Left lobe of liver (tissue), 2 donors: ENCODE measurements at regions not wholly inside any gene's neighbourhood (a gene's known extent, or its start where the extent isn't known, plus 50 kb on each side); places are given as distances from the start of the nearest gene placed in this dataset.
"Not testable (repeated sequence)": the region's sequence is repeated elsewhere in the genome, so short reads cannot be mapped to it uniquely, and the experiment has no call there.

Experiments
- ATAC-seq: fragments of 200-7000 bp; cut with Tn5 transposase; one replicate; pipeline ENCODE4 v1.9.1; 2020; ENCODE audit warnings: mild to moderate bottlenecking, moderate library complexity
- DNase-seq: peaks from one replicate; pipeline ENCODE4 v3.0.0-alpha.2; 2020; ENCODE audit warnings: low spot score
- donor health status: DM: no; HTN: no; CAD: no; lungs with moderate emphysema.
- donor health status: DM: no; HTN: yes; CAD: no.

DNA sequence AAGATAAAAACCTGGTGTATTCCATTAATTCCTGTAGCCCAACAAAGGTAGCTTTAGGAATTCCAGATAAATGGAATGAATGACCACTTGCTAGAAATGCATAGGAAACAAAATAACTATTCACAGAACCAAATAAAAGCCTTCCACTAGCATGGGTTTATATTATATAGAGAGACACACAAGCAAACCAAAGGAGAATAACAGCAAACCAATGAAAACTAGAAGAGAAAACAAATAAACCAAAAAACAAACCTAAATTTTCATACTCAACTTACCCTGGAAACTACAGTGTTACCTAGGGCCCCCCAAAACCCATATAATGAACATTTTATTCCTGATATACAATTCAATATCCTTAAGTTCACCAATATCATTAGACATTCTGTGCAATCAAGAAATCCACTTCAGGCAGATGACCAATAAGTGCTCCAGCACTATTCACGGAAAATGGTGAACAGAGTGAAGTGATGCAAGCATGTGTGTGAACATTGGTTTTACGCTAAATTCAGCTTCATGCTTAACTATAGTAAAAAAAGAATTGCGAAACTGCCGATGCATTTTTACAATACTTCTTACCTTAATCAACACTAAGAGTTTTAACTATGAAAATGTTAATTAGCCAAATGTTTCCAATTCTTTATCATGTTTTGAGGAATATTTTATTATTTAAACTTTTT, 1108.4 kb upstream of the TMEM132C start:
- no peak for ATAC-seq
- DNase-seq: no peak

DNA sequence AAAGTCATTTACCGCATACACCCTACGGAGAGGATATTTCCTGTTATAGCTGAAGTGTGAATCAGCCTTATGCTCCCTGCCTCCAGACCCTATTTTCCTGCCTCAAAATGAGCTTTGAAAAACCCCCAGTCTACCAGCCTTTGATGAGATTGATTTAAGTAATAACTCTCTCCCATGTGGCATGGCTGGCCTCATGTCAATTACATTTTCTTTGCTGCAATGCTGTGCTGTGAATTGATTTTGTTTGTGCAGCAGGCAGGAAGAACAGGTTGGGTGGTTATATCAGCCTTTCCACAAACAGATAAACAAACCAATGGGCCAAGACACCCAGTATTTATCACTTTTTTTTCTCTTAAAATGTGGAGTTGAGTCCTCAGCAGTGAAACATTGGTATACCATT, 1105.5 kb upstream of the TMEM132C start:
- DNase-seq (no peak), ATAC-seq (no peak)

DNA sequence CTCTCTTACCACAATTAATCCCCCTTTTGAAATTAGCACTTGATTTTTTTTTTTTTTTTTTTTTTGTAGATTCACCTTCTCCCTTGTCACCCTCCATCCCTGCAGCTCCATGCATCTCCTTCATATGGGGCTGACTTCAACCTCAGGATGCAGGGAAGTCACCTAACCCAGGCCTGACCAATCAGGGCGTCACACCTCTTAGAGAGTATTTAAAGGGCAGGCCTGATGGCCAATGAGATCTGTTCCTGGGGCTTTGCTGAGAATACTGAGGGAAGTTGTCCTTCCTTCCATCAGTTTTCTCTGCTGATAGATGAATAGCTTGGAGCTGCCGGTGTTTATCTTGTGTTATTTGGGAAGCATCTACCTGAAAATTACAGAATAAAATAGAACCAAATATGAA, 1104.7 kb upstream of the TMEM132C start:
- no peak for DNase-seq
- no peak for ATAC-seq

DNA sequence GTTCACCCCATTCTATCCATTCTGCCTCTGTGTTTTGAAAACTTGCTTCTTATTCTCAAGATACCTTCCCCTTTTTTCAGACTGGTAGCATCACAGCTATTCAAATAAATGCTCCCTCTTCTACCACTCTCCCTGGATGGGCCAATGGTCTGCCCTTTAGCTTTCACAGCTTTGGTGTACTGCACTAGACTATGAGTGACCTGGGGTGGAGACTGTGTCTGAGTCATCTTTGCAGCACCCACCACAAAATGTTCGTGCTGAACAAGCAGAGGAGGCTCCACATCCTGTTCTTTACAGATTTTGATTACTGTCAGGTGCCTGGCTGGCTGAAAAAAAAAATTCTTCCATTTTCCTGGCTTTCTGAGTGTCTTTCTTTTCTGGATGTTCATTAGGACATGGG, 1104.1 kb upstream of the TMEM132C start:
- ATAC-seq (no peak), DNase-seq (no peak)

DNA sequence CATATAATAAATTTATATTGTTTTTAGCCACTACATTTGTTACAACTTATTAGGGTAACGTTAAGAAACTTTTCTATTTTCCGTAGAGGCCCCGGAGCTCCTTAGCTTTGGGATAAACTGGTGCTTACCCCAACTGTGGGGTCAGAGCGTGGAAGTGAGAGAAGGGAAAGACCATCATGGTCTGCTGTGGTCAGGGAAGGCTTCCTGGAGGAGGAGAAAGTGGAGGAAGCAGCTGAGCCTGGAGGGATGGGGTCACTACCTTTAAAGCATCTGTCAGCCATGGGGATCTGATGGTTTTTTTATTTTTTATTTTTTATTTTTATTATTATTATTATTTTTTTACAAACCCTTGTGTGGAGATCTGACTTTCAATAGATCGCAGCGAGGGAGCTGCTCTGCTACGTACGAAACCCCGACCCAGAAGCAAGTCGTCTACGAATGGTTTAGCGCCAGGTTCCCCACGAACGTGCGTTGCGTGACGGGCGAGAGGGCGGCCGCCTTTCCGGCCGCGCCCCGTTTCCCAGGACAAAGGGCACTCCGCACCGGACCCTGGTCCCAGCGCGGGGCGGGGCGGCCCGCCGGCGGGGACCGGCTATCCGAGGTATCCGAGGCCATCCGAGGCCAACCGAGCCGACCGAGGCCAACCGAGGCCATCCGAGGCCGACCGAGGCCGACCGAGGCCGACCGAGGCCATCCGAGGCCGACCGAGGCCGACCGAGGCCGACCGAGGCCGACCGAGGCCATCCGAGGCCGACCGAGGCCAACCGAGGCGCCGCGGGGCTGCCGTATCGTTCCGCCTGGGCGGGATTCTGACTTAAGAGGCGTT, 1101.2 kb upstream of the TMEM132C start:
- DNase-seq (peak; percentile 93), ATAC-seq (peak; percentile 99)

DNA sequence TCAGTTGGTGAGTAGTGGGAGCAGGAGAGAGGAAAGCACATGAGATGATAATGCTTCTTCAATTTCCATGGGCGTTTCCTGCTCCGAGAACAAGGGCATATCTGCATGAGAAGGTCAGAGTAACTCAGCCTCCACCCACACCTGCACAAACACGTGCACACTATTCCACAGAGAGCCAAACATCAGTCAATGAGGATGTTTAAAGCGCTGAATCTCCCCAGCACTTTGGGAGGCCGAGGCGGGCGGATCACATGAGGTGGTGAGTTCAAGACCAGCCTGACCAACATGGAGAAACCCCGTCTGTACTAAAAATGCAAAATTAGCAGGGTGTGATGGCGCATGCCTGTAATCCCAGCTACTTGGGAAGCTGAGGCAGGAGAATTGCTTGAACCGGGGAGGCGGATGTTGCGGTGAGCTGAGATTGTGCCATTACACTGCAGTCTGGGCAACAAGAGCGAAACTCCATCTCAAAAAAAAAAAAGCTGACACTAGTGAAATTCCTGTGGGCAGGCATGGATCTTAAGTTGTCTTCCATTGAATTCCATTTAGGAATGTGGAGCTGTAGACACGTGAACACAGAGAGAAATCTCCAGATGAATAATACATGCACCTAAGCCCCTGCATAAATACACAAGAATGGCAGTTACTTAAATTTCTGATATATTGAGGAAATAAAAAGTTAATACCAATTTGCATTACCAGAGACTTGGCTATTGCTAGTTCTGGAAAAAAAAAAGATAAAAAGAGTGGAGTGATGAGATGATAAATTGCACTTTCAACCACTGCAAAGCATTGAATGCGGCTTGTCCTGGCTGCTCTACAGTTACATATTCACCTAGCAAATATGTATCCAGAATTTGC, 1097.4 kb upstream of the TMEM132C start:
- no peak for ATAC-seq
- no peak for DNase-seq

DNA sequence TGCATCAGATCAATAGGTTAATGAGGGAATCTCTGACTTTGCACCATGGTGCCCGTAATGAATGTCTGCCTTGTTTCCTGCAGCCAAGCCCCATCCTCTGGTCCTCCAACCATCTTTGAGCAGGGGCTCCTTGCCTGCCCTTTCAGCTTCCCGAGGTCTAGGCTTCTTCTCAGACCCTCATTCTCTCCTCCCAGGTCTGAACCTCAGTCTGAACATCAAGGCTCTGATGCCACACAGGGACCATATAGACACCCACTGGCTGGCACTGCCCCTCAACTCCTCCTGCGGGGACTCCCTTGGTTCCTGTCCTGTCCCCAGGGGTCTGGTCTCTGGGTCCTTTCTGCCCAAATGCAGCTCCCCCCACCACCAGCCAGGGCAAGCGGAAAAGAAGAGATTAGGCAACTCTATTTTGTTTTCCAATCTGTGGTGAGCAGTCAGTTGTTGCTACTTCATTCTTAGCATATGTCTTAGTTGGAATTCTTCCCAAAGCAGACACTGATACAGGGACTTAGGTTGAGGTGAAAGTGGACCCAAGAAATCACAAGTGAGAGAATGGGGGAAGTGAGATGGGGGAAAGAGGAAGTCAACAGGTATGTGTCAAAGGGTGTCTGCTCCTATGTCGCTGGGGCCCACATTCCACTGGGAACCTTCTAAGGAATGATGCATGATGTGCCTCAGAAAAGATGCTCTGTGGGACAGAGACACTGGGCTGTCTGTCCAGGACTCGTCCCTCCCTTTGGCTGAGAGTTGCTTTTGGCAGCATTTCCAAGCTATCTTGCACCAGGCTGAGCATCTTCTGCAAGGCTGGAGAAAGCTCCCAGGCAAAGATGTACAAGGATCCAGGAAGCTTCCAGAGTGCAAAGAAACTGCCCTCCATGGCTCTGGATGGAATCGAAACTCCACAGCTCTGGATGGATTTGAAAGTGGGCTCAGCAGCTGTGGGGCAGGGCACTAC, 1096.5 kb upstream of the TMEM132C start:
- DNase-seq: no peak
- ATAC-seq: no peak

DNA sequence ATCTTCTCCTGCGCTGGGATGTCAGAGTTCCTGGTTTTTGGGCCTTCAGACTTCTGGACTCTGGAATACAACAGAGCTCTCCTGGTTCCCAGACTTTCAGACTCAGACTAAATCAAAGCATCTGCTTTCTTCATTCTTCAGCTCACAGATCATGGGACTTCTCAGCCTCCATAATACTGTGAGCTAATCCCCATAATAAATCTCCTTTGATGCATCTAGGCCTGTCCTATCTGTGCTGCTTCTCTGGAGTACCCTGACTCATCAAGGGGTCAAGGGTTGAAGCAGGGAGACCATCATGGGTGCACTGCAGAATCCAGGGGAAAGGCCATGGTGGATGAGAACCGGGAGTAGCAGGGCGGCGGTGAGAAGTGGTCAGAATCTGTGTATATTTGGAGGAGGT, 1094.1 kb upstream of the TMEM132C start:
- DNase-seq (no peak), ATAC-seq (no peak)

DNA sequence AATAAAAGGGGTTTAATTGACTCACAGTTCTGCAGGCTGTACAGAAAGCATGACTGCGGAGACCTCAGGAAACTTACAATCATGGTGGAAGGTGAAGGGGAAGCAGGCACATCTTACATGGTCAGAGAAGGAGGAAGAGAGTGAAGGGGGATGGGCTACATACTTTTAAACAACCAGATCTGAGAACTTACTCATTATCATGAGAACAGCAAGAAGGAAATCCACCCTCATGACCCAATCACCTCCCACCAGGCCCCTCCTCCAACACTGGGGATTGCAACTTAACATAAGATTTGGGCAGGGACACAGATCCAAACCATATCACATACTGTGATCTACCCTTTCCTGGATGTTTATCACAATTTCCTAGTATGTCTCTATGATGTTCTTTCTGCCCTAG, 1093.0 kb upstream of the TMEM132C start:
- DNase-seq: not testable (repeated sequence)

DNA sequence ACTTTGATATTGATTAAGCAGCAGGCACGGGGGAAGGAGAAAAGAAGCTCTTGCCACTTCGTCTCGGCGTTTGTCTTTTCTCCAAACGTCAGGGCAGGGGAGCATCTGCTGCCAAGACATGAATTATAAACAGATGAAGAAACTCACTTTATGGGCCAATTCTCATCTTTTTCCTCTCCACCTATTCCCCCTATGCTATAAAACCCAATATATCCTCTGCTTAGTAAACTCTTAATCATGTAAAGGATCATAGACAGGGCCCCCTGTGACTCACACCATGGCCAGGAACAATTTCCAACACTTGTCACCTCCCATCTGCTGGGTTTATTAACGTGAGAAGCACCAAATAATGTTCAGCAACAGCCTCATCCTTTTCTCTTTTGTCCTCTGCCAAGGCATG, 1092.1 kb upstream of the TMEM132C start:
- no peak for ATAC-seq
- no peak for DNase-seq

More for the DNA sequence above, 1093.0 kb upstream of the TMEM132C start:
- ATAC-seq: not testable (repeated sequence)

DNA sequence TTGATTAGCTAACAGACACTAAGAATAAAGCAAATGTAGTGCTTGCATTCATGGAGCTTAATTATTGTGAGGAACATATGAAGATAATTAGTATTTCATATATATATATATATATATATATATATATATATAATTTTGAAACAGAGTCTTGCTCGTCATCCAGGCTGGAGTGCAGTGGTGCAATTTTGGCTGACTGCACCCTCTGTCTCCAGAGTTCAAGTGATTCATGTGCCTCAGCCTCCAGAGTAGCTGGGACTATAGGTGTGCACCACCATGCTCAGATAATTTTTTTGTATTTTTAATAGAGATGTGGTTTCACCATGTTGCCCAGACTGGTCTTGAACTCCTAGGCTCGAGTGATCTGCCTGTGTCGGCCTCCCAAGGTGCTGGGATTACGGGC, 1091.6 kb upstream of the TMEM132C start:
- DNase-seq (no peak), ATAC-seq (no peak)

DNA sequence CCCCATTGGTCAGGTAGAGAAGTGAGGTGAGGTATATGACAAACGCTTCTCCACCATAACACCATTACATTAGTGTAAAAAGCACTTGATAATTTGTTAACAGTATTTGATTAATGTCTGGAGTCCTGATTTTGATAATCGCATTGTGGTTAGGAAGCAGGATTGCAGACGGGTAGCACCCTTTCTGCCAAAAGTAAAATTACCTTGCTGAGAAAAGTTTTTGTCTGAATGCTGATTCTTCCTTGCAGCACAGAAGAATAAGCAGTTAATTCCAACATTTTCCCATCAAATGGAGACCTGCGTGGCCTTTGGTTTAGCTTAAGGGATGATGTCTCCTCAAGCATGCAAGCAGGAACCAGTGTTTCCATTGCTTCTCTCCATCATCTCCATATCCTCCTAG, 1090.2 kb upstream of the TMEM132C start:
- DNase-seq: no peak
- ATAC-seq: no peak

DNA sequence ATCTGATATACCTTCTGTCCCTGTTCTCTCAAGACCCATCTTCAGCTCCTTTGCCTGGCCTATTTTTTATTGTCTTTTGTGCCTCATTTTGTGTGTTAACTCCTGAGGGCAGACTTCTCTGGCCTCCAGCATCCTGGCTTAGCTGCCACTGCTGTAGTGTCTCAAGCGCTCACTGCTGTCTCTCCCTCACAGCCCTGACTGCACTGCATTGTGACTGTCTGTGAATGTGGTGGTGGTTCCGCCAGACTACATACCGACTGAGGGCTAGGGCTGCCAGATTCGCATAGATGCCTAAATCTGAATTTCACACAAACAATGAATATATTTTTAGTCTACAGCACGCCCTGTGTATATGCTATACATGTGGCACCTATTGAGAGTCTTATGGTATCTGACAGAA, 1088.9 kb upstream of the TMEM132C start:
- ATAC-seq (no peak), DNase-seq (no peak)

DNA sequence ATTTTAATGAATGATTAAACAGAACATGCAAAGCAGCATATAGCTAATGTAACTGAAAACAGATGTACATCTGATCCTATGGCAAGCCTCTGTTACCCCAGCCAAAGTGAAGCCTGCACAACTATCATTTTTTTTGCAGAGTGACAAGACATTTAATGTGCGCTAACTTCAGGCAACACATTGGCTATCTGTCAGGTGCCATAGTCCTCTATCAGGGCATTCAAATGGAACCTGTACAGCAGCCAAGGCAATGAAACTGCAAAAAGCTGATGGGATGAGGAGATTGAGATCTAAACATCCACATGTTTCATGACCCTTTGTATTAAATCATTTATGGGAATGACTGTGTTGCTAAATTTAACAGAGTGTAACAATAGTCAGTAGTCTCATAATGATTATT, 1088.5 kb upstream of the TMEM132C start:
- ATAC-seq: no peak
- DNase-seq: no peak

DNA sequence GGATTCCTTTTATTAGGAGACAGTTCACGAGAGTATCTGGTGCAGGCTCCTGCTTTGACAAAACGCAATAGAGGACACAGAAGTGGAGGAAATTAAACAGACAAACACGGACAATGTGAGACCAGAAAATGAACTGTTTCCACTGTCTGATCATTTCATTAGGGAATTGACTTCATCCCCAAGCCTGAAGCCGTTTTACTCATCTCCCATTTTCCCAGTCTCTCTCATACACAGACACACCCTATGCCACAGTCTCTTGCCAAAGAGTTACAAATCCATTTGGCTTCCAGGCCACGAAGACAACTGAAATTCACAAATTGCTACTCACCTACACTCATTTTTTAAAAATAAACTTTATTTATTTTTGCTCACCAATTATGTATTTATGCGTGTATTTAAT, 1087.8 kb upstream of the TMEM132C start:
- no peak for ATAC-seq

DNA sequence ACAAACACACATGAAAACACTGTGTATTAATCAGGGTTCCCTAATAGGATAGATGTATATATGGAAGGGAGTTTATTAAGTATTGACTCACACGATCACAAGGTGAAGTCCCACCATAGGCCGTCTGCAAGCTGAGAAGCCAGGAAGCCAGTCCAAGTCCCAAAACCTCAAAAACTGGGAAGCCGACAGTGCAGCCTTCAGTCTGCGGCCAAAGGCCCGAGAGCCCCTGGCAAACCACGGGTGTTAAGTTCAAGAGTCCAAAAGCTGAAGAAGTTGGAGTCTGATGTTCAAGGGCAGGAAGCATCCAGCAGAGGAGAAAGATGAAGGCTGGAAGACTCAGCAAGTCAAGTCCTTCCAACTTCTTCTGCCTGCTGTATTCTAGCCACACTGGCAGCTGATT, 1085.0 kb upstream of the TMEM132C start:
- ATAC-seq (no peak), DNase-seq (no peak)

More for the DNA sequence above, 1087.8 kb upstream of the TMEM132C start:
- no peak for DNase-seq

DNA sequence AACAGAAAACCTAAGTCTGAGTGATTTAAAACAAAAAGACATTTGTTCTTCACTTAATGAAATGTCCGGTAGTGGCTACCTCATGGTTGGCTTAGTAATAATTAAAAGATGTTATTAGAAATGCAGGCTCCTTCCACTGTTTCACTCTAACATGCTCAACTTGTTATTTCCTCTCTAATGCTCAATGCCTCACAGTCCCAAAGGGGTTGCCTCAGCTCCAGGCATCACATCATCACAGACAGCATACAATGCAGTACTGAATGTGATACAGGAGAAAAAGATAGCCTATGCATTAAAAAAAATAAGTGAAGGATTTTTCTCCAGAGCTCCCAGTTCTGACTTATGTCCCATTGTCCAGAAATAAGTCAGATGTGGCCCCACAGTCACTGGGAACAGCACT, 1077.0 kb upstream of the TMEM132C start:
- DNase-seq: no peak
- ATAC-seq: no peak

DNA sequence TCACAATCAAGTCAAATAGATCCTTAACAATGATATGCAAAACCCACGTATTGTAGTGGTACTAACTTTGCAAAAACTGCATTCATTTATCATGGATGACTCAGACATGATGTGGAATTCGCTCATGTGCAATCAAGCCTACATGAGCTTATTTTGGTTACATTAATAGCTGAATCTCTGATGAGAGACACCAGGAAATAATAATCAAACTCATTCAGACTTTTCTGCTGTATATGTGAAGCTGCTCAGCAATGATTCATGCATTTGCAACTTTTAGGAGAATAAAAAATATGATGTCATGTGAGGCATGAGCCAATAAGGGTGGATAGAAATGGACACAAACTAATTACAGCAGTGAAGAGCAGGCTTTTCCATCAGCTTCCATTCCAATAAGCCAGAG, 1075.8 kb upstream of the TMEM132C start:
- ATAC-seq: no peak
- DNase-seq: no peak

DNA sequence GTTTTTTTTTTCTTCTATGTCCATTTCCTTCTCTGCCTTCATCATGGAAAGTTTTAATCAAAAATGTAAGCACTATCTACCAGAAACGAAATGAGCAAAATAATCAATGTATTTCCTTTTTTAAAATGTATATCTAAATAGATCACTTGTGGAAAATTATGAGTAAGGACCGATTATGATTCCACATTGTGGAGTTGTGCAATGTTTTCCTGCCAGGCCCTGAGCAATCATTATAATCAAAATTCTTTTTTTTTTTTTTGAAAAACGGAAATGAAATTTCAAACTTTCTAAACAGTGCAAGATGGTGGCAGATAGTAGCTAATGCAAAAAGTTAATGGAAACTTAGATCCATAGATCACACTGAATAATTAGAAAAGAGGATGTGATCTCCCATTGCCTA, 1074.6 kb upstream of the TMEM132C start:
- no peak for DNase-seq

DNA sequence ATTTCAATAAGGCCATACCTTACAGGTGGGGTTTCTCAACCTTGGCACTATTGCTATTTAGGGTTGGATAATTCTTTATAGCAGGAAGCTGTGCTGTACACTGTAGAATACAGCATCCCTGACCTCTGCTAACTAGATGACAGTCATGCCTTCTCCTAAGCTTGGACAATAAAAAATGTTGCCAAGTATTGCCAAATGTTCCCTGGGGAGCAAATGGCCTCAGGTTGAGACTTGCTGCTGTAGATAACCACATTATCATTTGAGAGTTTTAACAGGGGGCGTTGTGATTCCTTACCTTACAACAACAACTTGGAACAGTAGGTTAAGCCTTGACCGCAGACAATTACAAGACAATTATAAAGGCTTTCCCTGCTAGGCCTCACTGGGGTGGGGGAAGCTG, 1073.6 kb upstream of the TMEM132C start:
- DNase-seq (no peak), ATAC-seq (no peak)

More for the DNA sequence above, 1074.6 kb upstream of the TMEM132C start:
- no peak for ATAC-seq
